ENCODE measurements at regions not wholly inside any gene's neighbourhood (a gene's known extent, or its start where the extent isn't known, plus 50 kb on each side); places are given as distances from the start of the nearest gene placed in this dataset.

- WGBS (ENCODE audit: extremely low coverage, insufficient read length, low lambda C conversion rate) = no CpG with 5 or more reads among the region's 4 CpGs
- Histone ChIP-seq H3K18ac (ENCODE audit: insufficient read length, low read depth, low read length) (no peak overlapping the region), H2AK5ac (ENCODE audit: insufficient read length, low read length) (no peak overlapping the region), H3K14ac (ENCODE audit: insufficient read depth, low read length) (no peak overlapping the region), H3K23ac (ENCODE audit: insufficient read length, low read depth, low read length) (no peak overlapping the region), H4K20me1 (ENCODE audit: control insufficient read depth, insufficient read depth, insufficient read length) (peaks cover 2% of the 10 kb centered on the region), H4K8ac (replicated peaks; ENCODE audit: insufficient read length, low read depth, low read length) (no peak overlapping the region), H4K5ac (ENCODE audit: insufficient read length, low read depth, low read length) (no peak overlapping the region), H3K23me2 (ENCODE audit: insufficient read length, low read depth, low read length, poor library complexity, severe bottlenecking) (no peaks in the 10 kb centered on the region), H2BK120ac (ENCODE audit: low read depth, low read length, poor library complexity, severe bottlenecking) (no peak overlapping the region), H3K9ac (ENCODE audit: extremely low read depth, insufficient read length, low read length) (no peak overlapping the region), H3K4me1 (ENCODE audit: insufficient read depth, low read length) (peaks cover 6% of the 10 kb centered on the region; the same call in 1 of the 2 replicates), H3K4me2 (ENCODE audit: insufficient read depth, insufficient read length, low read length) (no peak overlapping the region), H2BK20ac (ENCODE audit: low read depth, low read length, poor library complexity, severe bottlenecking) (no peak overlapping the region), H3K9me3 (ENCODE audit: control insufficient read depth, low read depth, low read length) (no peaks in the 10 kb centered on the region), H2BK15ac (ENCODE audit: low read depth, low read length) (no peak overlapping the region), H3K4ac (ENCODE audit: low read depth, low read length) (no peak overlapping the region), H3K79me2 (ENCODE audit: insufficient read depth, low read length) (no peaks in the 10 kb centered on the region), H3K27ac (ENCODE audit: insufficient read length, low read depth, low read length) (no peak overlapping the region), H2BK12ac (ENCODE audit: insufficient read length, low read depth, low read length) (no peak overlapping the region), H2AFZ (ENCODE audit: low read length) (no peak overlapping the region), H4K91ac (ENCODE audit: insufficient read length, low read depth, low read length) (no peak overlapping the region), H3K27me3 (ENCODE audit: insufficient read depth, low read length) (no peaks in the 10 kb centered on the region), H3K56ac (ENCODE audit: insufficient read length, low read depth, low read length) (no peak overlapping the region), H3T11ph (ENCODE audit: low read length) (no peak overlapping the region), H2BK5ac (ENCODE audit: insufficient read length, low read length) (no peak overlapping the region), H3K79me1 (ENCODE audit: insufficient read depth, low read depth, low read length, poor library complexity, severe bottlenecking) (no peaks in the 10 kb centered on the region)
- DNase-seq = no peak
- H3K36me3 Mint-ChIP-seq (ENCODE audit: insufficient read depth in 1 of 3, low read depth in 3 of 3) = peaks cover 0 to 6% (median 0%) of the 10 kb centered on the region in 3 experiments; a peak in 3 of 7 replicates
- H3K4me1 Mint-ChIP-seq = peaks cover 13 to 24% of the 10 kb centered on the region in 2 experiments
- no peak overlapping the region for H3K4me3 Mint-ChIP-seq
- H3K9me3 Mint-ChIP-seq = no peaks in the 10 kb centered on the region
- no peak overlapping the region for H3K27ac Mint-ChIP-seq
- no peaks in the 10 kb centered on the region for H3K27me3 Mint-ChIP-seq (ENCODE audit: low read depth)
- no peak for TF ChIP-seq CTCF (conservative IDR thresholded peaks at IDR 0.05)
These were observed 320.9 kb upstream of the TCF4 start for GRCh38 chr18:55908901-55909366.
